NT2/D1 (cell line): ENCODE measurements at regions not wholly inside any gene's neighbourhood (a gene's known extent, or its start where the extent isn't known, plus 50 kb on each side); places are given as distances from the start of the nearest gene placed in this dataset.

Experiments
- DNase-seq: peaks from one replicate; pipeline ENCODE4 v3.0.0-alpha.2; 2011; ENCODE audit warnings: low read depth, low spot score
- H3K27me3 ChIP-seq: 2 replicates; pipeline ENCODE4 v1.6.0; 2011; ENCODE audit warnings: mild to moderate bottlenecking; ENCODE audit not compliant: insufficient read length, insufficient read depth
- H3K36me3 ChIP-seq: 2 replicates; pipeline ENCODE4 v1.6.1; 2011; ENCODE audit warnings: mild to moderate bottlenecking, low read length, mixed read lengths; ENCODE audit not compliant: insufficient read depth, insufficient read length
- H3K4me1 ChIP-seq: 2 replicates; pipeline ENCODE4 v1.5.1; 2011; ENCODE audit not compliant: insufficient read depth, insufficient read length
- H3K4me3 ChIP-seq: 2 replicates; pipeline ENCODE4 v1.5.1; 2011; ENCODE audit warnings: low read depth; ENCODE audit not compliant: insufficient read length
- H3K9ac ChIP-seq: 2 replicates; pipeline ENCODE4 v1.6.0; 2011; ENCODE audit warnings: low read depth; ENCODE audit not compliant: insufficient read length
- H3K9me3 ChIP-seq: 2 replicates; pipeline ENCODE4 v1.5.1; 2011; ENCODE audit warnings: mild to moderate bottlenecking, low read length; ENCODE audit not compliant: insufficient read depth
- SUZ12 ChIP-seq: IDR thresholded peaks from 2 replicates; pipeline ENCODE4 v1.6.1; 2011; ENCODE audit not compliant: insufficient read length, insufficient read depth; ENCODE audit errors: extremely low read depth
- YY1 ChIP-seq: IDR thresholded peaks from 2 replicates; pipeline ENCODE4 v1.6.1; 2011; ENCODE audit not compliant: insufficient read length, insufficient read depth
- ZNF274 ChIP-seq: IDR thresholded peaks from 2 replicates; pipeline ENCODE4 v1.6.1; 2011; ENCODE audit warnings: mild to moderate bottlenecking, low read depth, low read length

GRCh38 chr1:34681480-34682451 lies 73.1 kb upstream of the GJB5 start:
- TF ChIP-seq ZNF274 (no peak), SUZ12 (no peak), YY1 (no peak)
- no peak overlapping the region for H3K9ac ChIP-seq
- no peaks in the 10 kb centered on the region for H3K27me3 ChIP-seq
- peak; percentile 85 for DNase-seq
- H3K9me3 ChIP-seq: peaks cover 32% of the 10 kb centered on the region
- H3K4me1 ChIP-seq: peaks cover 3% of the 10 kb centered on the region
- H3K4me3 ChIP-seq: no peak overlapping the region
- H3K36me3 ChIP-seq: no peaks in the 10 kb centered on the region

GRCh38 chr1:34682452-34683223 lies 72.2 kb upstream of the GJB5 start:
- Histone ChIP-seq H3K36me3 (no peaks in the 10 kb centered on the region), H3K9ac (no peak overlapping the region), H3K4me3 (no peak overlapping the region), H3K27me3 (no peaks in the 10 kb centered on the region), H3K4me1 (peaks cover 3% of the 10 kb centered on the region), H3K9me3 (peaks cover 32% of the 10 kb centered on the region)
- no peak for TF ChIP-seq YY1
- TF ChIP-seq SUZ12: no peak
- TF ChIP-seq ZNF274: no peak
- no peak for DNase-seq

GRCh38 chr1:34683616-34684015 lies 71.2 kb upstream of the GJB5 start:
- H3K9me3 ChIP-seq: peaks cover 23% of the 10 kb centered on the region
- H3K27me3 ChIP-seq: no peaks in the 10 kb centered on the region
- H3K9ac ChIP-seq: no peak overlapping the region
- H3K36me3 ChIP-seq: no peaks in the 10 kb centered on the region
- TF ChIP-seq SUZ12: no peak
- peaks cover 3% of the 10 kb centered on the region for H3K4me1 ChIP-seq
- DNase-seq: no peak
- no peak overlapping the region for H3K4me3 ChIP-seq

- Histone ChIP-seq H3K9ac (no peak overlapping the region), H3K4me1 (peaks cover 3% of the 10 kb centered on the region), H3K9me3 (peaks cover 17% of the 10 kb centered on the region), H3K4me3 (no peak overlapping the region), H3K27me3 (no peaks in the 10 kb centered on the region), H3K36me3 (no peaks in the 10 kb centered on the region)
- TF ChIP-seq ZNF274: no peak
- TF ChIP-seq YY1: no peak
- TF ChIP-seq SUZ12: no peak
- peak; percentile 71 for DNase-seq
Measured at GRCh38 chr1:34684266-34684665, 70.6 kb upstream of the GJB5 start.

GRCh38 chr1:34685225-34685624 lies 69.6 kb upstream of the GJB5 start:
- H3K36me3 ChIP-seq: no peaks in the 10 kb centered on the region
- peaks cover 7% of the 10 kb centered on the region; the same call in 1 of the 2 replicates for H3K9me3 ChIP-seq
- H3K27me3 ChIP-seq: no peaks in the 10 kb centered on the region
- no peak for DNase-seq
- H3K4me1 ChIP-seq: peaks cover 3% of the 10 kb centered on the region
- no peak overlapping the region for H3K4me3 ChIP-seq
- no peak overlapping the region for H3K9ac ChIP-seq
- TF ChIP-seq SUZ12: no peak
- no peak for TF ChIP-seq ZNF274
- no peak for TF ChIP-seq YY1

GRCh38 chr1:34686531-34686930 lies 68.3 kb upstream of the GJB5 start:
- H3K36me3 ChIP-seq: no peaks in the 10 kb centered on the region
- no peaks in the 10 kb centered on the region for H3K27me3 ChIP-seq
- no peak for TF ChIP-seq ZNF274
- no peak for TF ChIP-seq YY1
- no peak for TF ChIP-seq SUZ12
- no peak for DNase-seq
- peaks cover 3% of the 10 kb centered on the region for H3K4me1 ChIP-seq
- no peaks in the 10 kb centered on the region for H3K9me3 ChIP-seq
- no peak overlapping the region for H3K4me3 ChIP-seq
- H3K9ac ChIP-seq: no peak overlapping the region
